GM18502 (cell line): ENCODE measurements at regions not wholly inside any gene's neighbourhood (a gene's known extent, or its start where the extent isn't known, plus 50 kb on each side); places are given as distances from the start of the nearest gene placed in this dataset.

Source experiments
- ATAC-seq: cut with Tn5 transposase; IDR thresholded peaks from one replicate; pipeline ENCODE4 v1.9.1; 2021; ENCODE audit warnings: mild to moderate bottlenecking; ENCODE audit not compliant: unreplicated experiment, poor library complexity

GRCh38 chr1:188317894-188318293 is 1489.1 kb downstream of the PLA2G4A start:
- ATAC-seq, result no peak

- ATAC-seq, result no peak
Measured at GRCh38 chr1:188325211-188325610, 1496.5 kb downstream of the PLA2G4A start.

DNA sequence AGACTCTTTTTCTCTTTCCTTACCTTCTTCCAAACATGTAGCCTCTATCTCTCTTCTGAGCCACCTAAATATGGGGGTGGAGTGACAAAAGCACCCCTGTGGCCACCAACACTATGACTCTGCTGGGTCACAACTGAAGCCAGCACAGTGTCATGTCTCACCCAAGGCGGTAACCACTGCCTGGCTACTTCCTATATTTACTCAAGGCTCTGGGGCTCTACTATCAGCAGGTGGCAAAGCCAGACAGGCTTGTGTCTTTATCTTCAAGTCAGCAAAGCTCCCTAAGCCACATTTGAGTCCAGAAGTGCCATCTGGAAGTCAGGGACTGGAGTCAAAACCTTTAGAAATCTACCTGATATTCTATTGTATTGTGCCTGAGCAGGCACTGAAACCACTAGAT is 1515.2 kb downstream of the PLA2G4A start:
- ATAC-seq, result no peak

- no peak for ATAC-seq
Measured at GRCh38 chr1:188350104-188350503, 1521.4 kb downstream of the PLA2G4A start.

DNA sequence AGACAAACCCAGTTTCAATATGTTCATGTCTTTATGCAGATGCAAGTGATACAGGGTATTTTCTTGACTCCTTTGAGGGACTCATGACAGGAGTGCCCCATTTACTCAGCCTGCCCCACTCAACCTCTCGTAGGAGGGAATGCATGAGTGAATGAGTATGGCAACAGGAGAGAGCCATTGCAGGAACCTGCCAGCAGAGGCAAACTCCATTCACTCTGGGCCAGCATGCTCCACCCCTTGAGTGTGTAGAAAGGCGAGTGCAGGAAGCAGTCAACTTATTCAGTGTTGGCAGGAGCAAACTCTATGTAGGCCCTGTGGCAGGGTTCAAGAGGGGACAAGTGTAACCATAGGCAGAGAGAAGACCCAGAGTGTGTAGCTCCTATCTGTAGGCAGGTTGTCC is 1526.3 kb downstream of the PLA2G4A start:
- ATAC-seq, result no peak

- no peak for ATAC-seq
Measured at GRCh38 chr1:188355847-188356246, 1527.1 kb downstream of the PLA2G4A start.

DNA sequence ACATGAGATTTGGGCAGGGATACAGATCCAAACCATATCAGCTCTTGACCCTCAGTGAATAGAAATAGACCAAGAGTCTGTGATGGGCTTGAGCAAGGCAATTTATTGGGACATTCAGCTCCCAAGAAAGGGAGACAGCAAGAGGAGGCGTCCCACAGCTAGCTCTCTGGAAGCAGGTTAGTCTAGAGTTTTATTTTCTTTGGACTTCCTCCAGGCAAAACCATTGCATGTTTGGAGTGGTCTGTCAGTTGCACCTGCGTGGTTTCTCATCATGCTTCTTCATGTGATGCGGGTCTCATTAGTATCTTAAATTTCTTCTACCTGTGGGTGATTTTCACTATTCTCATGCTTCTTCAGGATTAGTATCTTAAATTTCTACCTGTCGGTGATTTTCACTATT is 1530.6 kb downstream of the PLA2G4A start:
- no peak for ATAC-seq

- no peak for ATAC-seq
Measured at GRCh38 chr1:188363943-188364342, 1535.2 kb downstream of the PLA2G4A start.

- ATAC-seq, result no peak
Measured at GRCh38 chr1:188364927-188365449, 1536.2 kb downstream of the PLA2G4A start.

GRCh38 chr1:188365874-188366273 is 1537.1 kb downstream of the PLA2G4A start:
- no peak for ATAC-seq

DNA sequence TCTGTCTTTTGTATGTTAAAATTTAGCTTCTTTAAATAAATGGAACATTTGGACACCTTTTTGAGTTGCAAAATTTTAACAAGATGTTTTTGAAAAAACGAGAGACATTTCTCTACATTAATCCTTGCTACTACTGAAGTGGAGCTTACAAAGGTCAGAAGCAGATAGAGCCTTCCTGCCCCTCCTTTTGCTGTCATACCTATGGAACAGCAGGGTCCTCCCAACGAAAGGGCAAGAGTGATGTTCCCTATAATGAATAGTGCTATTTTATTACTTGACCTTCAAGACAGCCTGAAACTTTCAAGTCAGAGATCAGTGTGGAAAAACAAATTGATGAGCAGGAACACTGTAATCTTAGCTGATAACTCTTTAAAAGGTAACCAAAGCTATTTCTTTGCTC is 1538.9 kb downstream of the PLA2G4A start:
- no peak for ATAC-seq

GRCh38 chr1:188371295-188371806 is 1542.6 kb downstream of the PLA2G4A start:
- ATAC-seq, result no peak

- no peak for ATAC-seq
Measured at GRCh38 chr1:188372821-188373220, 1544.1 kb downstream of the PLA2G4A start.

DNA sequence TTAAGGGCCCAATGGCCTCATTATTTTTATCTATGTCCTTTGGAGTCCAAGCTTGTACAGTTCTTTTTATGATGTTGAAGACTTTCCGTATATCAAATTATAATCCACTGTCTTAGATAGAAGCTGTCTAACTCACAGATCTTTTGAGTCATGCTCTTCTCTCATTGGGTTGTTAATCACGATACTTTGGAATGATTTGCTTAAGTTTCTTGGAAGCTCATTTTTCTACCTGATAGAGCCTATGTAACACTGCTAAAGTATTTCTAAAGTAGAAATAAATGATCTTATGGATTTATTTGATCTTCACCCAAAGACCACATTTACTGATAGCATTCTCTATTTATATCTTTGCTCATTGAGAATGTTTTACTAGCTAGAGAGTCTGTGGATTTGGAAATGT is 1554.1 kb downstream of the PLA2G4A start:
- no peak for ATAC-seq

GRCh38 chr1:188386161-188386560 is 1557.4 kb downstream of the PLA2G4A start:
- no peak for ATAC-seq

DNA sequence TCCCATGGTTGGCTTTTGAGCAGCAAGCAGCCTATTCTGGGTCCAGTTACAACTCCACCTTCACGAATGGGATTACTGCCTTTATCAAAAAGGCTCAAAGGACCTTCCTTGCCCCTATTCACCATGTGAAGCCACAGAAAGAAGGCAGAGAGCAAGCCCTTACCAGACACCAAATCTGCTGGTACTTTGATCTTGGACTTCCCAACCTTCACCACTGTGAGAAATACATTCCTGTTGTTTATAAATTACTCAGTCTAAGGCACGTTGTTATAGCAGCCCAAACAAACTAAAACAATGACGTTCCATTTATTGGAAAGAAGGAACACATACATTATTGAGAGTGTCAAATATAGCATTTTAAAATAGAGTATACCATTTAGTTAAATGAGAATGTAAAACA is 1557.9 kb downstream of the PLA2G4A start:
- no peak for ATAC-seq

DNA sequence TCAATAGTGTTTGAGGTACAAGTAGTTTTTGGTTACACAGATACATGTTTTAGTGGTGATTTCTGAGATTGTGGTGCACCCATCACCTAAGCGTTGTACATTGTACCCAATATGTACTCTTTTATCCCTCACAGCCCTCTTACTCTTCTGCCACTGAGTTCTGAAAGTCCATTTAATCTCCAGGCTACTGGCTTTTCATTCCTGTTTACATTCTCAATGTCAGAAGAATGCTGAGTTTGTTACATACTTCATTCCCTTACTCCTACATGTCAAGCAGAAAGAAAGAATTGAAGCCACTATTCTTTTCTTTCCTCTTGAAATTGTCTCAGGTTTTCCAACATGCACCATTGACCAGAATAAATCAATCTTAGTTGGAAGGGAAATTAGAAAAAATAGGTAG is 1565.9 kb downstream of the PLA2G4A start:
- ATAC-seq, result no peak

DNA sequence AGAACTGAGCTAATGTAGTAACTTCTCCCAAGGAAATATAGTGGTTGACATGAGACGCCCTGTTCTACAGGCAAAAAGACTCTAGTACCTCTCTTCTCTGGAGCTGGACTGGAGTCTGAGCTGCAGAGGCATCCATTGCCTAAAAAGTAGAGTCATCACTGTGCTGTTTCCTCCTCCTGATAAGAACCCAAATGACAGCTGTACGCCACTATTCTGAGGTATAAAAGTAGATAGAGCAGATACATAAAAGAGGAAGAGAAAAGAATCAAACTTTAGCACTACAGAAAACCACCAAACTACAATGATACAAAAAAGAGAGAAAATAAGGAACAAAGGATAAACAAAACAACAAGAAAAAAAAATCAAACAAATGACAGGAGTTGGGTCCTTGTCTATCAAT is 1568.8 kb downstream of the PLA2G4A start:
- ATAC-seq, result no peak

DNA sequence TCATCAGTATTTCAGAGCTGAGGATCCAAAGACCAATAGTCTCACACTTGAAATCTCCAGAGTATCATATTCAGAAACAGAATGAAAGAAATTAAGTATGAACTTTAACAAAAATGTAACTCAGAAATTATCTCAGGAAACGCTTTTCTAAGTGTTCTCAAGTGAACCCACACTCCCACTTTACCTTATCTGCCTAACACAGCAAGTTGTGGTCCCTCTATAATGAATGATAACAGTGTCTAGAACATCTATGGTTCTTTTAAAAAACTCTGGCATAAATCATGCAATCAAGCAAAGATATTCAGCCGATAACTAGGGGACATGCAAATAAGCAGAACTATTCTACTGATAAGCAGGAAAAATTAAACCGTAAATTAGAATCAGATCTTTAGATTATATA is 1574.2 kb downstream of the PLA2G4A start:
- no peak for ATAC-seq

DNA sequence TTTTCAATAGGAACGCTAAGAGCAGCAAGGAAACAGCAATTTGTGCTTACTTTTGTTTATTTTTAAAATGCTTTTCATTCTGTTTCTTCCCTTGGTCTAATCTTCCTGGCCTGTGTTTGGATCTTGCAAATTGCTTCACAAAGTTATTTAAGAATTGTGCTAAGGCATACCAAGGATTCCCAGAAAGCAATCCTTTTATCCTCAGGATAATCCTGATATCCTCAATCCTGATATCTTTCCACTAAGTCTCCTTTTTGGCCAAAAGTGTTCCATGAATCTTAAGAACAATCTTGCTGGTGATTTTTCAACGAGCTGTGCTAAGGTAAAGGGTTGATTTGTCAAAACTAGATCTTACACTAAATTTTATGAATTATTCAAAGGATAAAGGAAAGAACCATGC is 1577.9 kb downstream of the PLA2G4A start:
- ATAC-seq, result no peak

- no peak for ATAC-seq
Measured at GRCh38 chr1:188420177-188420576, 1591.4 kb downstream of the PLA2G4A start.

GRCh38 chr1:188423073-188423472 is 1594.3 kb downstream of the PLA2G4A start:
- no peak for ATAC-seq

- ATAC-seq, result no peak
Measured at GRCh38 chr1:188424176-188424575, 1595.4 kb downstream of the PLA2G4A start.
